ENCODE measurements at regions not wholly inside any gene's neighbourhood (a gene's known extent, or its start where the extent isn't known, plus 50 kb on each side); places are given as distances from the start of the nearest gene placed in this dataset.

- no peak overlapping the region for H2BK20ac ChIP-seq (ENCODE audit: low read depth, low read length)
- H3K18ac ChIP-seq (ENCODE audit: low read depth, low read length) = no peak overlapping the region
- peak overlapping the region; percentile 40; the same call in 1 of the 2 replicates for H3K4me3 ChIP-seq (ENCODE audit: insufficient read depth, low read depth, low read length)
- BruUV-seq (replicated peaks) = no TSS peak
- H2BK5ac ChIP-seq (ENCODE audit: low read depth, low read length, poor library complexity, severe bottlenecking) = no peak overlapping the region
- TF ChIP-seq MAFK (IDR thresholded peaks at IDR 0.05; ENCODE audit: low read depth, low read length) = no peak
- peak; percentile 76 for TF ChIP-seq CEBPB (IDR thresholded peaks at IDR 0.05; ENCODE audit: low read depth, low read length)
- peak; percentile 97 for TF ChIP-seq USF2 (IDR thresholded peaks at IDR 0.05; ENCODE audit: low read depth, low read length)
- in situ Hi-C loops (cut with MboI; ENCODE audit: low sequenced_read_pairs) (no loop called here), intact Hi-C loops (cut with micrococcal nuclease) (no loop called here), dilution Hi-C loops (cut with HindIII; ENCODE audit: low sequenced_read_pairs, unreplicated experiment) (no loop called here)
- H3K4me1 ChIP-seq (ENCODE audit: control insufficient read depth, insufficient read depth, low read length) = no peaks in the 10 kb centered on the region
- ATAC-seq (ENCODE audit: low read depth) (peak; percentile 100), DNase-seq (peak; percentile 85)
- no CpG with 5 or more reads among the region's 3 CpGs for WGBS, 2 experiments (ENCODE audit: extremely low coverage in 2 of 2, insufficient read length in 1 of 2)
- peak overlapping the region; percentile 95 for H3K4me2 ChIP-seq (ENCODE audit: low read depth, low read length)
- H3K14ac ChIP-seq (replicated peaks; ENCODE audit: low read depth, low read length) = no peak overlapping the region
- H2AK9ac ChIP-seq (replicated peaks; ENCODE audit: low read depth, low read length, poor library complexity) = no peak overlapping the region
- no peaks in the 10 kb centered on the region for H3K9me1 ChIP-seq (ENCODE audit: insufficient read depth, low read length)
- H3K9ac ChIP-seq (ENCODE audit: low read depth, low read length) = no peak overlapping the region; the same call in 1 of the 2 replicates
- H4K91ac ChIP-seq (ENCODE audit: insufficient read depth, low read depth, low read length) = no peak overlapping the region
- no peaks in the 10 kb centered on the region for H3K36me3 ChIP-seq (ENCODE audit: control insufficient read depth, insufficient read depth, low read length)
- H2AK5ac ChIP-seq (ENCODE audit: low read depth, low read length) = no peak overlapping the region
- no peak overlapping the region for H3K27ac ChIP-seq (ENCODE audit: insufficient read depth, low read length)
- H4K5ac ChIP-seq (ENCODE audit: low read depth, low read length) = peak overlapping the region; percentile 38; the same call in 1 of the 2 replicates
- H4K20me1 ChIP-seq (ENCODE audit: insufficient read depth, low read length) = no peaks in the 10 kb centered on the region
- no peaks in the 10 kb centered on the region for H3K9me3 ChIP-seq (ENCODE audit: control insufficient read depth, insufficient read depth, low read length)
- H2AFZ ChIP-seq (replicated peaks; ENCODE audit: low read length, poor library complexity) = peak overlapping the region; percentile 84
- H3K79me1 ChIP-seq (ENCODE audit: low read depth in 1 of 2, low read length in 2 of 2) = no peaks in the 10 kb centered on the region
- no peak overlapping the region for H2BK15ac ChIP-seq (ENCODE audit: low read depth, low read length)
- ChIA-PET POLR2A (ENCODE audit: unreplicated experiment) (no interaction called here), CTCF (interaction anchor here (0.5 to 0.6 kb wide), 2 partner anchors 194 to 599 kb away, joined by 3 to 7 read pairs; no protein-coding TSS in a partner anchor)
- no peaks in the 10 kb centered on the region for H3K27me3 ChIP-seq (ENCODE audit: control insufficient read depth, insufficient read depth, low read length)
- no peak overlapping the region for H3K23ac ChIP-seq (ENCODE audit: low read depth, low read length)
- no peak overlapping the region for H3K4ac ChIP-seq (ENCODE audit: low read depth, low read length)
- no peak overlapping the region for H3K56ac ChIP-seq (ENCODE audit: extremely low read depth, insufficient read depth, low read length)
- H2BK120ac ChIP-seq (ENCODE audit: low read depth, low read length) = no peak overlapping the region
- peak overlapping the region in 1 of 2 experiments; percentile 71; a peak in 2 of 4 replicates for H4K8ac ChIP-seq (ENCODE audit: low read depth in 2 of 2, low read length in 2 of 2)
These were observed 109.6 kb upstream of the MTPN start for GRCh38 chr7:136086712-136087111.
